ENCODE measurements at regions not wholly inside any gene's neighbourhood (a gene's known extent, or its start where the extent isn't known, plus 50 kb on each side); places are given as distances from the start of the nearest gene placed in this dataset.

DNA sequence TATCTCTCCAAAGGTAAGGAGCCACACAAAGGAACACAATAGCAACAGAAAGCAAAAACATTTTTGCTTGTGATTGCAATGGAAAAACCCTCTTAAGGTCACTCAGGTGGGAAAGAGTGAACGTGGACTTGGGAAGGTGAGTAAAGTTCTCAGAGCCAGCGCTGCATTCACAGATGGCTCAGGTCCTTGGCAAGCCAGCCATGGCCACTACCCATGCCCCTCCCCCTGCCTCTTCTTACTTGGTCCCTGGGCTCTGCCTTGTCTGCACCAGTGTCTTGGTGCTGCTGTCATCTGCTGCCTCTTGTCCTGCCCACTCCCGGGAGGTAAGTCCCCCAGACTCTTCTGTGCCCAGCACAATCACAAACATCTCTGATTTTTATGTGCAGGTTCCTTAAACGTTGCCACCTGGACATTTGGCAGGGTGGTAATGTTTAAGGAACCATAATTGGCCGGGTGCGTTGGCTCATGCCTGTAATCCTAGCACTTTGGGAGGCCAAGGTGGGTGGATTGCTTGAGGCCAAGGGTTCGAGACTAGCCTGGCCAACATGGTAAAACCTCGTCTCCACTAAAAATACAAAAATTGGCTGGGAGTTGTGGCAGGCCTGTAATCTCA lies 74.6 kb downstream of the FEM1C start:
- TF ChIP-seq, protein P1, sequence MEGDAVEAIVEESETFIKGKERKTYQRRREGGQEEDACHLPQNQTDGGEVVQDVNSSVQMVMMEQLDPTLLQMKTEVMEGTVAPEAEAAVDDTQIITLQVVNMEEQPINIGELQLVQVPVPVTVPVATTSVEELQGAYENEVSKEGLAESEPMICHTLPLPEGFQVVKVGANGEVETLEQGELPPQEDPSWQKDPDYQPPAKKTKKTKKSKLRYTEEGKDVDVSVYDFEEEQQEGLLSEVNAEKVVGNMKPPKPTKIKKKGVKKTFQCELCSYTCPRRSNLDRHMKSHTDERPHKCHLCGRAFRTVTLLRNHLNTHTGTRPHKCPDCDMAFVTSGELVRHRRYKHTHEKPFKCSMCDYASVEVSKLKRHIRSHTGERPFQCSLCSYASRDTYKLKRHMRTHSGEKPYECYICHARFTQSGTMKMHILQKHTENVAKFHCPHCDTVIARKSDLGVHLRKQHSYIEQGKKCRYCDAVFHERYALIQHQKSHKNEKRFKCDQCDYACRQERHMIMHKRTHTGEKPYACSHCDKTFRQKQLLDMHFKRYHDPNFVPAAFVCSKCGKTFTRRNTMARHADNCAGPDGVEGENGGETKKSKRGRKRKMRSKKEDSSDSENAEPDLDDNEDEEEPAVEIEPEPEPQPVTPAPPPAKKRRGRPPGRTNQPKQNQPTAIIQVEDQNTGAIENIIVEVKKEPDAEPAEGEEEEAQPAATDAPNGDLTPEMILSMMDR (IDR thresholded peaks at IDR 0.05; ENCODE audit: insufficient read depth, low read depth, low read length): no peak
- TF ChIP-seq EZH2 (IDR thresholded peaks at IDR 0.05; ENCODE audit: insufficient read depth, low read length): no peak
